C1 segment of cervical spinal cord (tissue), 14 donors: ENCODE measurements at regions not wholly inside any gene's neighbourhood (a gene's known extent, or its start where the extent isn't known, plus 50 kb on each side); places are given as distances from the start of the nearest gene placed in this dataset.

ENCODE experiments used
- DNase-seq, 14 donors: peaks; one replicate each; lab custom pipeline; 2025; lab: John Stamatoyannopoulos, UW

DNA sequence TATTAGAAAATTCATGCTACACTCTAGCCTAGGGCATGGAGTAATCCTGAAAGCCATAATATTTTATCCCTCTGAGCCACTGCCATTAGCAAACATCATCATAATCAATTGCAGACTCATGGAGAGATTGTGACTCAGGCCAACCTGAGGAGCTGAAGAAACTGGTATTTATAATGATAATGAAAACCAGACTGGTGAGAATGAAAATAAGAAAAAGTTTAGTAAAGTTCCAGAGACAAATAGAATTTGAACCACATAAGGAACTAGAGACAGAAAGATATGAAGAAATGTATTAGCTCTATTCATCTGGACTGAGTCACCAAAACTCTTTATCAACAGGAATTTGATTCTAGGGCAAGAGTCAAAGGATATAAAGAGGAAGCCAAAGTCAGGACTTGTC, 158.7 kb downstream of the DRD1 start:
- no peak for DNase-seq

DNA sequence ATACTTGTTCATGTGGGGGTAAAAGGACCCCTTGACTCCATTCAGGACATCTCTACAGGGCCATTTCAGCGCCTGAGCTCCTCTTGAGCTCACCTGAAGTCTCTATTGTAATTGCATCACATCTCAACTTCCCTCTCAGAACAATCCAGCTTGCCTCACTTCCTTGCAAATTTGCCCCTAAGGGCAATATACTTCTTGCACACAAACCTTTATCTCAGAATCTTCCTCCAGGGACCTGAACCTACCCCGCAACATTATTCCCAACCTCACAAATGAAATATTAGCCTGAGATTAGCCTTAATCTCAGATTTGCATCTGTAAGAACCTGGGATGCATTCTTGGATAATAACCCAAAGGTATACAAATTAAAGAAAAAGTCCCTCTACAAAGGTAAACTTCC, 159.2 kb downstream of the DRD1 start:
- no peak for DNase-seq

DNA sequence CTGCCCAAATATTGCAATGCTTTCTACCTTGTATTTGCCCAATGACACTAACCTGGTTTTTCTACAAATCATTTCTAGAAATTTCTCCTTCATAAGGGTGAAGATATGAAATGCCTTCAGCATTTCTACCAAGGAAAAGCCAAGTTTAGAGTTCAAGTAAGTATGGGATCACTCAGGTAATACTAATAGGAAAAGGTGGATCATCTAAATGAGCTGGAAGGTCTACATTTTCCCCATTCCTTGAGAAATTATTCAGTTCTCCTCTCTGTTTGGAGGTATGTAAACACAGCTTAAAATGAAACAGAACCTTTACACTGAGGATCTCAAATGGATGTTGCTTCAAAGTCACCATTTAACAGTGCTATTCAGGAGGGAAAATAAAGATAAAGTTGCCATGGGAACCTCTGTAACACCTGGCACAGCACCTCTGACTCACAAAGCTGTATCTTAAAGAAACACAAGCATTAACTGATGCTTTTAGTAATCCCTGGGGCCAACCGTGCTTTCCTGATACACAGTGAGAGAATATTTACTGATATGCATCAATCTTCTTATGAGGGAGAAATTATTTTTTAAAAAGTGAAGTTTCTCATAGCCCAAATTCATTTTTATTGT, 161.3 kb downstream of the DRD1 start:
- no peak for DNase-seq

DNA sequence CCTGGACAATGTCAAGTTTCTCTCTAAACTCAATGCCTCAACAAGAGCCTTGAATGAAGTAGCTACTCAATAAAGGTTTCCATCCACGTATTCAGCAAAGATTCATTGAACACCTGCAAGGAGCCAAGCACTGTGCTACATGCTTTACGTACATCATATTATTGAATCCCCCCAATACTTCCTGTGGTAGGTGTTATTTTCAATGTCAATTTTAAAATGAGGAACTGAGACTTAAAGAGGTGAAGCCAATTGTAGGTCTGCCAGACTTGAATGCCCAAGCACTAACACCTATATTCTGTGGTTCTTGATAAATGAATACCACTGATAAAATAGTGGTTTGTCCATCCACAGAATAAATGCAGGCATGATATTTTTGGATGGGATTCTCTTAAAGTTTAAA, 162.3 kb downstream of the DRD1 start:
- no peak for DNase-seq

DNA sequence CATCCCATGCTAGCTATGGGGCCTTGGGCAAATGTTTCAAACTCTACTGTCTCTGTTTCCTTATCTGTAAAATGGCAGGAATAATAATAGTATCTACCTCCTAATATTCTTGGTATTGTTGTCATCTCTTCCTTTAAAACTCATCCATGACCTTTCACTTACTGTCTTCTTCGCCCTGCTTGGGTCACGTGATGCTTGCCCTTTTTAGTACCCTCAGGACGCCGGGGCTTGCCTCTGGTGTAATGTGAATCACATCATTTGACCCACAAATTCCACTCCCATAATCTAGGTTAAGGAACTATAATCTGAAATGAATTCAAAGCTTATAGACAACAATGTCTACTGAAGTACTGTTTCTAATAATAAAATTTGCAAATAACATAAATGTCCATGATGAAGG, 162.7 kb downstream of the DRD1 start:
- DNase-seq, result no peak

DNA sequence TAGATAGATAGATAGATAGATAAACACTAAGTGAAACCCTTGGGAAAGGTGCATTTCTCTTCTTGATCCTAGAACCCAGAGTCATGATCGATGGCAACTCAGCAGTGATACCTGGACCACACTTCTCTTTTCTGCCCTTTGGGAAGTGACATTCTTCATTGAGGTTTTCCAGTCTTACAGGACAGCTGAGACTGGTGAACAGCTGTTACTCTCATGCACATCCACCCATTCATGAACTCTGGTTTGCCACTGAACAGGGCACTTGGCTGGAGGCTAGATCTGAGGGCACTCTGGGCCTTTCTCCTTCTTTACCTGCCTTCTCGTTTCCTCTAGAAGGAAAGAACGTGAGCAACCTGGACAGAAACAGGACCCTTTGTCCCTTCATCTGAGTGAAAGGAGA, 164.5 kb downstream of the DRD1 start:
- no peak for DNase-seq

DNA sequence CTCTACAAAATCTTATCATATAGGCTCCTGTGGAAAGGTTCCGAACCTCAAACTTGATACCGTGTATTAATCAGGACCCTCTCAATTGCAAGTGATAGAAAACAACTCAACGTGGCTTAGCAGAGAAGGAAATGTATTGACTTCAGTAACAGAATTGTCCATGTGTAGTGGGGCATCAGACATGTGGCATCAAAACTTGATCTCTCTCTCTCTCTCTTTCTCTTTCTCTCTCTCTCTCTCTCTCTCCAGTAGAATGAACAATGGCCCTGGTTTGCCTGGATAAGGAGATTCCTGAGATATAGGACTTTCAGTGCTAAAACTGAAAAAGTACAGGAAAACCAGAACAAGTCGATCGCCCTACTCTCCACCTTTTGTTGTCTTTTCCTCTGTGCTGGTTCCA, 168.2 kb downstream of the DRD1 start:
- no peak for DNase-seq

DNA sequence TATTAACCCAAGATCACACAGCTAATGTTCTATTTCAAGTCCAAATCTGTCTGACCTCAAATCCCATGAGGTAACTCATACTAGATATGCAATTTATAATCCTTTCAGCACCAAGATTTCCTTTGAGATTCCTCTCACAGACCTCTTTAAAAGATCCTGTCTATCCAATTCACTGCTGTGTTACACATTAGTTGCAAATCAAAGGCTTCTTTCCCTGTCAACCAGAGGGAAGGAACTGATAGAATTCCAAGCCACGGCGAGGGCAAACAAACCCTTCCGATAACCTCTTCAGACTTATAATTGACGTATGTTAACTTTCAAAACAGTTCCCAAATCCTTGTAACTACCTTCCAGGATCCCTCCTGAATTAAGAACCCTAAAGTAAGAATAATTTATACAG, 168.9 kb downstream of the DRD1 start:
- DNase-seq, result no peak

DNA sequence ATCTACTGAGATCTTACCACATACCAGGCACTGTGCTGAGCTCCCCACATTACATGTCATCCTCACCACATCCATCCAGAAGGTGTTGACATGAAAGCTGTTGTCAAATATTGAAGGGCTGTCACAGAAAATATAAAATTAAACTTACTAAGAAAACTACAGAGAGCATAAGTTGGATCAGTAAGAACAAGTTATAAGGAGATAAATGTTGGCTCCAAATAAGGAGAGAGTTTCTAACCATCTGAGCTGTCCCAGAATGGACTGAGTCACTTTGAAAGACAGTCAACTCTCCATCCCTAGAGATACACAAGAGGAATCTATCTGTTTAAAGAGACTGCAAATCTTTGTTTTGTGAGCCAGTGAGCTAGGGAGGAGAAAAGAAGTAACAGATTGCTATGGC, 169.8 kb downstream of the DRD1 start:
- no peak for DNase-seq

DNA sequence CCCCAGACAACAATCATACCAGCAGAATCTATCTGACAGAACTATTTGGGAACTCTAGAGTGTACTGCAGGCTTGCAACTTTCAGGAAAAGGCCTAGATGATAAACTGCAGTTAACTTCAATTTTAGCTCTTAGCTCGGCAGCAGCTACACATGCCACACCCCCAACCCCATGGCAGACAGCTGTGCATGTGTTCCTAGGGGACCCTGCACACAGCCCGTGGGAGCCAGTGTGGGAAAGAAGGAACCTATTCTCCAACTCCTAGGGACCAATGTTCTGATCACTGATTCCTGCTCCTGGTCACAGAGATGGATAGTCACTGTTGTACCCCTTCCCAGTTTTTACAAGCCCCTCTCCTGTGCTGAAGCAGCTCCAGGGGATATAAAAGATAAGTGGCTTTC, 179.6 kb downstream of the DRD1 start:
- DNase-seq, result no peak

DNA sequence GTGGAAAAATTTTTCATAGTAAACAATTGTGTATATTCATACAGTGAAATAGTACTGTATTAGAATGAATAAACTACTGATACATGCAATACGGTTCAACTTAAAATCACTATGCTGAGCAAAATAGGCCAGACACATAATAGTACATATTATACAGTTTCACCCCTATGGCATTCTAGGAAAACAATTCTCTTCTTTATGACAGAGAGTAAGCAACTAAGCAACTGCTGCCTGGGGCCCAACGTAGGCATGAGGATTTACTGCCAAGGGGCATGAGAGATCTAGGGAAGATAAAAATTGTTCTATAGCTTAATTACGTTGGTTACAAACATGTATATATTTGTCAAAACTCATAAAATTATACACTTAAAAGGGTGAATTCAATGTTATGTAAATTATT, 180.2 kb downstream of the DRD1 start:
- no peak for DNase-seq

DNA sequence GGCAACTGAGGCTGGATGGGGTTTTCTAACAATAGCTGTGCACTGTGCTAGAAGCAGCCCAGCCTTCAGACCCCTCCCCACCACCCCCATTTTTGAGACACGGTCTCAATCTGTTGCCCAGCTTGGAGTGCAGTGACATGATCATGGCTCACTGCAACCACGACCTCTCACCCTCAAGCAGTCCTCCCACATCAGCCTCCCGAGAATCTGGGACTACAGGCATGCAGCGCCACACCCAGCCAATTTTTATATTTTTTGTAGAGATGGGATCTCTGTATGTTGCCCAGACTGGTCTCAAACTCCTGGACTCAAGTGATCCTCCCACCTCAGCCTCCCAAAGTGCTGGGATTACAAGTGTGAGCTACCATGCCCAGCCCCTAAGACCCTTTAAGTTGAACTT, 182.5 kb downstream of the DRD1 start:
- DNase-seq, result no peak

DNA sequence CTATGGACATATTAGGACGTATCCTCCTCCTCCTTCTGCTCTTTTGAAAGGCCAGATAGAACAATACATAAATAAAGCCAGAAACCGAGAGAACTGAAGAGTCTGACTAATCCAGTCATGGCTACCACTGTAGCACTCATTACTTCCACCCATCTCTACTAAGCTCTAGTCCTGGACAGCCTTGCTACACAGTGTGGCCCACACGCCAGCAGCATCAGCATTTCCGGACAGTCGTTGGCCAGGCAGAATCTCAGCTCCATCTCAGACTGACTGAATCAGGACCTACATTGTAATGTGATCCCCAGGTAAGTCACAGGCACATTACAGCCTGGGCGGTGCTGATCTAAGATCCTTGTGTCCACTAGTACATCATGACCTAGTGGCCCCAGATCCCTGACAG, 182.9 kb downstream of the DRD1 start:
- DNase-seq, result no peak

DNA sequence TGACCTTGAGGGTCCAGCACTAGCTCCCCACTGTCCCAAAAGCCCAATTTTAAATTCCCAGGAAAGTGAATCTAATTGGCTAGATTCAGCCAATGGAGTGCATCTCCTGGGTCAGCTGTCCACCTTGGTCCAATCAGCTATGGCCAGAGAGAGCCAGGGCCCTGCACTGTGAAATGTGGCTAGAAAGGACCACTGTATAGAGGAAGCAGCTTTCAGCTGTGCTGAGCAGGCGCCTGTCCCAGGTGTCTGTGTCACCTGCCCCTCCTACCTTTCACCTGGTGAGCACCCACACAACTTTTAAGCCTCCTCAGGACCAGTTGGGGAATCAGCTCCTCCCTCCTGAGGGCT, 186.2 kb downstream of the DRD1 start:
- no peak for DNase-seq

DNA sequence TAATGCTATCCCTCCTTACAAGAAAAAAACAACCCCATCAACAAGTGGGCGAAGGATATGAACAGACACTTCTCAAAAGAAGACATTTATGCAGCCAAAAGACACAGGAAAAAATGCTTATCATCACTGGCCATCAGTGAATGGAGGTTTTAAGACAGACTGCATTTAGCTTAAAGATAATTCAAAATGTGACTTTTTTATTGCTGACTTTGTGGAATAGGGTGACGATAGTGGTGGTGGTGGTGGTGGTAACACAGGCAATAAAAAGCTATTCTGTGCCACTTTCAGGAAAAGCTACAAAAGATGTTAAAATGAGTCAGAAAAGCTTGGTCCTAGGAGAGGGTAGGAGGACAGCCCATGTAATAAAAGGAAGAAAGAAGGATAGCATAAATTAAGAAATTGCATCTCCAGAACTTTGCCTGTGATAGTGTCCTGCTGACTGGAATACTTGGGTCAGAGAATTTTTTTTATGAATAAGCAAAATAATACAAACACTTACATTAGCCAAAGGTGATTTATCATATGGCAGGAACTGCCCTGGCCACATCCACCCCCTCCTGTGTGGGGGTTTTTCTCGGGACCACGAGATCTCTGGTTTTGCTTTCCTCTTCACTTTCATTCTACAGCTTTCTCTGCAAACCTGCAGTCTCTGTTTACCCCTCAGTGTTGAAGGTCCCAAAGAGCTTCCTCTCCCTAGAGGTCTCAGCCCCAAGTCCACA, 186.7 kb downstream of the DRD1 start:
- no peak for DNase-seq

DNA sequence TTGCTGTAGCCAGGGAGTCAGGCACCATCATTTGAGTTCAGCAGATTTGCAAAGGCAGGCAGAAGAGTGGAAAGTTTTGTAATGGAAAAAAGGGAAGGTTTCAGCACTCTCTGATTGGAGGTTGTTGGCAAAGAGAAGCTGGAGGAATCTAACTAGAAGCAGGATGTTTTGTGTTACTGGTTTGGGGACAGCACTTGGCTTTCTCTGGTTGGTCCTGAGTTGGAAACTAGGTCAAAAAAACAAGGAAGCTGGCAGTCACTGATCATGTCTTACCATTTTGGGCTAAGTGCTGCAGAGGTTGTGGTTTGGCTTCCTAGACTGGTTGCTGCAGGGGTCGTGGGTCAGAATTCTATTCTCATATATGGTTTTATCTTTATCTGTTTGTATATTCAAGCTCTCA, 189.8 kb downstream of the DRD1 start:
- DNase-seq, result no peak

DNA sequence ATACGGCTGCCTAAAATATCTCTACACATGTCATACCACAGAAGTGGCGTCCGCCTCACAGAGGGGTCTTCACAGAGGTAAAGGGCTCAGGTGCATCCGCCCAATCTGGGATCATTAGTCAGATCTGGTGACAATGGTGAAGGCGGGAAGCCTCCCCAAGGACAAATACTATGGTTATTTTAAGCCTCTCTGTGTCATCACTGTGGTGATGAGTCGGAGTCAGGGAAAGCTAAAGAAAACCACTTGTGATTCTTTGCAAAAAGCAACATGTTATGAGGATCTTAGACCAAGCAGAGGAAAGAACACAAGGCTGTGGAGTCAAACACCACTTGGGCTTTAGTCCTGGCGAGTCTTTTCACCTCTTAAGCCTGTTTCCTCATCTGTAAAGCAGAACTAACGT, 190.4 kb downstream of the DRD1 start:
- DNase-seq, result no peak

DNA sequence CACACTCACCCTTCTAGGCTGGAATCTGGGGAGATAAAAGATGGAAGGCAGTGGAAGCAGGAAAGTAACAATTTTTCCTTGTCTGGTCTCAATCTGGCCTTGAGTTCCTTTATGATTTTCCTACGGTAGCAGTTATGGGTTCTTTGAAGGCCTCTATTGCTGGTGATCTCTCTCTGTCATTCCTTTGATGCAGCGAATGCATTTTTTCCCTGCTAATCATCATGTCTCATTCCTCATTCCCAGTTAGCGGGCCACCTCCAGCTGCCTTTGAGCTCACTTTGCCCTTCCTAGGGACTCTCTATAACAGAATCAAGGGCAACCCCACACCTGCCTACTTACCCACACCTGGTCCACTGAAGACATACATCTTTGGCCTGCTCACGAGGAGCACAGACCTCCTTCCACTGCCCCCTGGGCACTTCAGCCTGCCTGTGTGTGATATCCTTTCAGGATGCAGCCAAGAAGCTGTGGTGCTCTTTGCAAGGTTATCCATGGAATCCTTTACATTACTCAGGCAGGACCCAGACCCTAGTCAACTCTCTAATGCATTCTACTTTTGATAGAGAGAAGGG, 191.7 kb downstream of the DRD1 start:
- no peak for DNase-seq

DNA sequence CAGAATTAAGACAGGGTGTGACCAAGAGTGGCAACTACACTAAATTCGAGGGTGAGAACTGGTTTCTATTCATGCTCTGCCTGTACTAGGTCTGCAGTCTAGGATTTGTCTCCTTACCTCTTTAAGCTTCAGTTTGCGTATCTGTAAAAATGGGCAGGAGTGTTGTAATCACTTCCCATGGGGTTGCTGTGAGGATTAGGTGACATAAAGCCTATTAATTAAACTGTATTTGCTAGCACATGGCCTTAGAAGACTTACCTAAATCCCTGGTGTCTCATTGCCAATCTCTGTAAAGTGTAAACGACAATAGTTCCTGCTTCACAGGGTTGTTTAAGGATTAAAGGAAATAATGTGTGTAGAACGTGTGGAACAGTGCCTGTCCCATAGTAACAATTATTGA, 193.6 kb downstream of the DRD1 start:
- DNase-seq, result no peak

DNA sequence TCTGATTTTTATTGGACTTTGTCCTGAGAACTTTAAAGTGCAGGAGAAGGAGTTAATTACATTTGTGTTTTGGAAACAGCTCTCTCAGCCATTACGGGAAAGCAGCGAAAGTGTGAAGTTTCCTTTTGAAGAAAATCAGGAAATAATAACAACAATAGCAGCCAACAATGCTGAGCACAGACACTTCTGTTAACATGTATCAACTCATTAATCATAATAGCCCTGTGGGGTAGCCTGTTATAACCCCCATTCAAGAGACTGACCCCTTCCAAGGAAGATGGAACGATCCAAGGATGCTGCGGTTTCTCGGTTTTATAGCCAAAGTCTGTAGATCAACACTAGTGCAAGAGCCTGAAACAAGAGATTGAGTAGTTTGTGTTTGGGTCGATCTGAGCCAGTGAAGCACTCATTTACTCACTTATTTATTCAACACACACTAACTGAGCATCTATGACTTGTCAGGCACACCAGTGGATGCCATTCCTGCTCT, 195.5 kb downstream of the DRD1 start:
- DNase-seq, result no peak

DNA sequence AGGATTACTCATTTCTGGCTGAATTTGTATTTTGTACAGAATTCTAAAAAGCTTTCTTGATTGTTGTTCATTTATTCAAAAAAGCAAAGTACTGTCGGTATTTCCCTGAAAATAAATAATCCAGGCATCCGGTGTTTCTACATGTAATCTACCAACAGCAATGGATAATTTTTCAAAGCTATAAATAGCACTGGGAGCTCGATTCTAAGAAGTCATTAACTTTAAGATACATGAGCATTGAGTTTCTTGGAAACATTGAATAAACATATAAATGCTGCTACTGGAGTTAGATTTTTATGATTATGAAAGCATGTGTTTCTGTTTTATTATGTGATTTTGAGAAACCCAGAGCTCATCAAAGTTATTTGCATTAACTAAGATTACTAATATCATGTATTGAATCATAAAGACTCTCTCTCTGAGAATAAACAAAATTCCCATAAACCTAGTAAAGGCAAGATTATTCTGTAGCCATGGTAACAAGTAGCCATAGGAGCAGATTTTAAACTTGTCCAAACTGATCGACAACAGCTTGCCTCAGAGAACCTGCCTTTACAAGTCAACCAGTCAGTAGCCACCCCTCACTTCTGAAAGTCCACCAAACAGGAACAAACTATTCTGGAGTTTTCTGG, 197.0 kb downstream of the DRD1 start:
- DNase-seq, result no peak

DNA sequence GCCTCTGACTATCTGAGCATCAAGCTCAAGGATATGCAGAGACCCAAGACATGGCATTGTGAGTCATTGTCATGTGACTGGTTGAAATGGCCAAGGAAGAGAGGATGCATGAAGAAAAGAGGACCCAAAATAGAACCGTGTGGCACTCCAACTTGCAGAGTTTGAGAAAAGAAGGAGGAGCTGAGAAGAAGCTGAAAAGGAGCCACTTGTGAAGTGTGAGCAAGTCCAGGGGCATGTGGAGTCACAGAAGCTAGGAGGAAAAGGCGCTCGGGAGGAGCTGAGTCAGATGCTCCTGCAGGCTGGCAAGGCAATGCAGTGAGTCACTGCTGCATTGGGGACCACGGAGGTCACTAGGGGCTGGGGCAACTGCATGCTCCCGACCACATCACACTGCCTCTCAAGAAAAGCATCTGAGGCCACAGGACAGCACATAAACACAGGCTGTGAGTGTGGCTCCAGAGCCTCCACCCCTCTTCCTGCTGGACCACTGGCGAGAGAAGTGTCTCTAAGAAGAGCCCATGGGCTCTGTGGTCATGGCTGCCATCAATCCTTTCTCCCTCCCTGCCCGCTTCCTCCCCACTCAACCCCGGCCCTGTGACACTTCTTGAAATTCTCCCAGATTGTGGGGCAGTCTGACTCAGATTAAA, 197.6 kb downstream of the DRD1 start:
- DNase-seq, result peak in 1 of 14 donors; percentile 27
